GM23338 (cell line): ENCODE measurements at regions not wholly inside any gene's neighbourhood (a gene's known extent, or its start where the extent isn't known, plus 50 kb on each side); places are given as distances from the start of the nearest gene placed in this dataset.

Source experiments
- ATAC-seq: fragments of 200-7000 bp; cut with Tn5 transposase; 3 replicates; pipeline ENCODE4 v1.9.1; 2020
- DNase-seq: peaks from one replicate; pipeline ENCODE4 v3.0.0-alpha.2; 2015; ENCODE audit warnings: low spot score
- H2AFZ ChIP-seq: fragments of 200-600 bp; sonication (generic); 2 replicates; pipeline ENCODE4 v1.8.0; 2016; ENCODE audit warnings: antibody characterized with exemption, mild to moderate bottlenecking, moderate library complexity
- H3F3A ChIP-seq: fragments of 200-600 bp; sonication (generic); replicated peaks from 2 replicates; pipeline ENCODE4 v1.8.0; 2017; ENCODE audit warnings: antibody characterized with exemption, mixed run types, low read depth
- H3K27ac ChIP-seq: fragments of 200-600 bp; sonication (generic); 2 replicates; pipeline ENCODE4 v1.6.1; 2016; ENCODE audit warnings: low read depth
- H3K27me3 ChIP-seq: fragments of 200-600 bp; sonication (generic); 2 replicates; pipeline ENCODE4 v1.8.0; 2016; ENCODE audit warnings: mild to moderate bottlenecking, mixed run types, moderate library complexity; ENCODE audit not compliant: insufficient read depth
- H3K36me3 ChIP-seq: fragments of 200-600 bp; sonication (generic); 2 replicates; pipeline ENCODE4 v1.8.0; 2016; ENCODE audit warnings: mild to moderate bottlenecking; ENCODE audit not compliant: insufficient read depth
- H3K4me1 ChIP-seq: fragments of 200-600 bp; sonication (generic); 2 replicates; pipeline ENCODE4 v1.8.0; 2016; ENCODE audit warnings: mild to moderate bottlenecking, moderate library complexity; ENCODE audit not compliant: insufficient read depth
- H3K4me2 ChIP-seq: fragments of 200-600 bp; sonication (generic); 2 replicates; pipeline ENCODE4 v1.7.1; 2017; ENCODE audit warnings: mixed run types
- H3K4me3 ChIP-seq: fragments of 200-600 bp; sonication (generic); 2 replicates; pipeline ENCODE4 v1.6.1; 2016; ENCODE audit warnings: mixed run types
- H3K79me2 ChIP-seq: fragments of 200-600 bp; sonication (generic); replicated peaks from 2 replicates; pipeline ENCODE4 v1.8.0; 2017; ENCODE audit warnings: mild to moderate bottlenecking; ENCODE audit not compliant: insufficient read depth
- H3K9me2 ChIP-seq: fragments of 200-600 bp; sonication (generic); 2 replicates; pipeline ENCODE4 v1.8.0; 2017; ENCODE audit not compliant: insufficient read depth
- H4K20me1 ChIP-seq: fragments of 200-600 bp; sonication (generic); replicated peaks from 2 replicates; pipeline ENCODE4 v1.8.0; 2017; ENCODE audit warnings: mild to moderate bottlenecking; ENCODE audit not compliant: insufficient read depth
- H3K27ac Mint-ChIP-seq: 2 replicates; pipeline ENCODE4 v1.8.0; 2020; ENCODE audit warnings: inconsistent platforms, mild to moderate bottlenecking, moderate library complexity, mixed read lengths
- H3K27me3 Mint-ChIP-seq: 3 replicates; pipeline ENCODE4 v1.8.0; 2022; ENCODE audit warnings: low read depth, mild to moderate bottlenecking, moderate library complexity, mixed read lengths, inconsistent platforms; ENCODE audit not compliant: insufficient read depth, poor library complexity
- H3K36me3 Mint-ChIP-seq: 3 replicates; pipeline ENCODE4 v1.8.0; 2021; ENCODE audit warnings: low read depth, mild to moderate bottlenecking, inconsistent platforms, moderate library complexity, mixed read lengths
- H3K4me1 Mint-ChIP-seq: 3 replicates; pipeline ENCODE4 v1.8.0; 2020; ENCODE audit warnings: mild to moderate bottlenecking, inconsistent platforms, mixed read lengths
- H3K4me3 Mint-ChIP-seq: 3 replicates; pipeline ENCODE4 v1.8.0; 2021; ENCODE audit warnings: moderate library complexity, mild to moderate bottlenecking, inconsistent platforms, mixed read lengths
- H3K9me3 Mint-ChIP-seq: 3 replicates; pipeline ENCODE4 v1.8.0; 2020; ENCODE audit warnings: moderate library complexity, mild to moderate bottlenecking, inconsistent platforms, mixed read lengths
- CREB1 ChIP-seq: fragments of 250-450 bp; sonication (Bioruptor Pico); IDR thresholded peaks from 2 replicates; pipeline ENCODE4 v1.5.0; 2020; ENCODE audit warnings: low read depth, mild to moderate bottlenecking, moderate library complexity
- EZH2 ChIP-seq: fragments of 200-600 bp; sonication (generic); IDR thresholded peaks from one replicate; pipeline ENCODE4 v1.8.0; 2017; ENCODE audit warnings: antibody characterized with exemption, mild to moderate bottlenecking, low read depth; ENCODE audit not compliant: unreplicated experiment
- EZH2phosphoT487 ChIP-seq: fragments of 200-600 bp; sonication (generic); IDR thresholded peaks from one replicate; pipeline ENCODE4 v1.8.1; 2018; ENCODE audit warnings: antibody characterized with exemption; ENCODE audit not compliant: unreplicated experiment
- JUNB ChIP-seq: IDR thresholded peaks from one replicate; pipeline ENCODE4 v1.6.1; 2016; ENCODE audit warnings: antibody characterized with exemption; ENCODE audit not compliant: unreplicated experiment
- NANOG ChIP-seq: IDR thresholded peaks from 2 replicates; pipeline ENCODE4 v1.6.1; 2016; ENCODE audit warnings: antibody characterized with exemption, borderline replicate concordance
- POLR2AphosphoS5 ChIP-seq: IDR thresholded peaks from 2 replicates; pipeline ENCODE4 v1.6.1; 2016; ENCODE audit warnings: antibody characterized with exemption, low read depth
- STAT1 ChIP-seq: IDR thresholded peaks from one replicate; pipeline ENCODE4 v1.6.1; 2016; ENCODE audit warnings: antibody characterized with exemption; ENCODE audit not compliant: unreplicated experiment
- ZNF331 ChIP-seq: fragments of 250-450 bp; sonication (Bioruptor Pico); IDR thresholded peaks from 2 replicates; pipeline ENCODE4 v1.5.0; 2020; ENCODE audit warnings: low read depth, mild to moderate bottlenecking, moderate library complexity
- TF ChIP-seq, protein P1 (sequence below): fragments of 250-450 bp; sonication (Bioruptor Pico); IDR thresholded peaks from 2 replicates; pipeline ENCODE4 v1.5.0; 2020; ENCODE audit warnings: mild to moderate bottlenecking, moderate library complexity
- TF ChIP-seq, protein P2 (sequence below): IDR thresholded peaks from one replicate; pipeline ENCODE4 v1.6.1; 2018; ENCODE audit warnings: antibody characterized with exemption; ENCODE audit not compliant: unreplicated experiment
- TF ChIP-seq, protein P3 (sequence below), 2 experiments: fragments of 200-600 bp in 1 of 2; sonication (generic) in 1 of 2; conservative IDR thresholded peaks; 2 replicates each; pipeline versions ENCODE4 v1.5.1 to v1.6.1; 2016 to 2017; ENCODE audit warnings: antibody characterized with exemption in 2 of 2, low read depth in 2 of 2, mild to moderate bottlenecking in 2 of 2, moderate library complexity in 1 of 2

GRCh38 chr9:84424931-84425330, 84.4 kb upstream of the SLC28A3 start (continued):
- TF ChIP-seq, protein P1, sequence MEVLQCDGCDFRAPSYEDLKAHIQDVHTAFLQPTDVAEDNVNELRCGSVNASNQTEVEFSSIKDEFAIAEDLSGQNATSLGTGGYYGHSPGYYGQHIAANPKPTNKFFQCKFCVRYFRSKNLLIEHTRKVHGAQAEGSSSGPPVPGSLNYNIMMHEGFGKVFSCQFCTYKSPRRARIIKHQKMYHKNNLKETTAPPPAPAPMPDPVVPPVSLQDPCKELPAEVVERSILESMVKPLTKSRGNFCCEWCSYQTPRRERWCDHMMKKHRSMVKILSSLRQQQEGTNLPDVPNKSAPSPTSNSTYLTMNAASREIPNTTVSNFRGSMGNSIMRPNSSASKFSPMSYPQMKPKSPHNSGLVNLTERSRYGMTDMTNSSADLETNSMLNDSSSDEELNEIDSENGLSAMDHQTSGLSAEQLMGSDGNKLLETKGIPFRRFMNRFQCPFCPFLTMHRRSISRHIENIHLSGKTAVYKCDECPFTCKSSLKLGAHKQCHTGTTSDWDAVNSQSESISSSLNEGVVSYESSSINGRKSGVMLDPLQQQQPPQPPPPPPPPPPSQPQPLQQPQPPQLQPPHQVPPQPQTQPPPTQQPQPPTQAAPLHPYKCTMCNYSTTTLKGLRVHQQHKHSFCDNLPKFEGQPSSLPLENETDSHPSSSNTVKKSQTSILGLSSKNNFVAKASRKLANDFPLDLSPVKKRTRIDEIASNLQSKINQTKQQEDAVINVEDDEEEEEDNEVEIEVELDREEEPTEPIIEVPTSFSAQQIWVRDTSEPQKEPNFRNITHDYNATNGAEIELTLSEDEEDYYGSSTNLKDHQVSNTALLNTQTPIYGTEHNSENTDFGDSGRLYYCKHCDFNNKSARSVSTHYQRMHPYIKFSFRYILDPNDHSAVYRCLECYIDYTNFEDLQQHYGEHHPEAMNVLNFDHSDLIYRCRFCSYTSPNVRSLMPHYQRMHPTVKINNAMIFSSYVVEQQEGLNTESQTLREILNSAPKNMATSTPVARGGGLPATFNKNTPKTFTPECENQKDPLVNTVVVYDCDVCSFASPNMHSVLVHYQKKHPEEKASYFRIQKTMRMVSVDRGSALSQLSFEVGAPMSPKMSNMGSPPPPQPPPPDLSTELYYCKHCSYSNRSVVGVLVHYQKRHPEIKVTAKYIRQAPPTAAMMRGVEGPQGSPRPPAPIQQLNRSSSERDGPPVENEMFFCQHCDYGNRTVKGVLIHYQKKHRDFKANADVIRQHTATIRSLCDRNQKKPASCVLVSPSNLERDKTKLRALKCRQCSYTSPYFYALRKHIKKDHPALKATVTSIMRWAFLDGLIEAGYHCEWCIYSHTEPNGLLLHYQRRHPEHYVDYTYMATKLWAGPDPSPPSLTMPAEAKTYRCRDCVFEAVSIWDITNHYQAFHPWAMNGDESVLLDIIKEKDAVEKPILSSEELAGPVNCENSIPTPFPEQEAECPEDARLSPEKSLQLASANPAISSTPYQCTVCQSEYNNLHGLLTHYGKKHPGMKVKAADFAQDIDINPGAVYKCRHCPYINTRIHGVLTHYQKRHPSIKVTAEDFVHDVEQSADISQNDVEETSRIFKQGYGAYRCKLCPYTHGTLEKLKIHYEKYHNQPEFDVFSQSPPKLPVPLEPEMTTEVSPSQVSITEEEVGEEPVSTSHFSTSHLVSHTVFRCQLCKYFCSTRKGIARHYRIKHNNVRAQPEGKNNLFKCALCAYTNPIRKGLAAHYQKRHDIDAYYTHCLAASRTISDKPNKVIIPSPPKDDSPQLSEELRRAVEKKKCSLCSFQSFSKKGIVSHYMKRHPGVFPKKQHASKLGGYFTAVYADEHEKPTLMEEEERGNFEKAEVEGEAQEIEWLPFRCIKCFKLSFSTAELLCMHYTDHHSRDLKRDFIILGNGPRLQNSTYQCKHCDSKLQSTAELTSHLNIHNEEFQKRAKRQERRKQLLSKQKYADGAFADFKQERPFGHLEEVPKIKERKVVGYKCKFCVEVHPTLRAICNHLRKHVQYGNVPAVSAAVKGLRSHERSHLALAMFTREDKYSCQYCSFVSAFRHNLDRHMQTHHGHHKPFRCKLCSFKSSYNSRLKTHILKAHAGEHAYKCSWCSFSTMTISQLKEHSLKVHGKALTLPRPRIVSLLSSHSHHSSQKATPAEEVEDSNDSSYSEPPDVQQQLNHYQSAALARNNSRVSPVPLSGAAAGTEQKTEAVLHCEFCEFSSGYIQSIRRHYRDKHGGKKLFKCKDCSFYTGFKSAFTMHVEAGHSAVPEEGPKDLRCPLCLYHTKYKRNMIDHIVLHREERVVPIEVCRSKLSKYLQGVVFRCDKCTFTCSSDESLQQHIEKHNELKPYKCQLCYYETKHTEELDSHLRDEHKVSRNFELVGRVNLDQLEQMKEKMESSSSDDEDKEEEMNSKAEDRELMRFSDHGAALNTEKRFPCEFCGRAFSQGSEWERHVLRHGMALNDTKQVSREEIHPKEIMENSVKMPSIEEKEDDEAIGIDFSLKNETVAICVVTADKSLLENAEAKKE (CRISPR knock-in tag) = no peak
- TF ChIP-seq ZNF331 (CRISPR knock-in tag) (no peak), EZH2 (no peak), EZH2phosphoT487 (no peak), NANOG (no peak), POLR2AphosphoS5 (no peak)
- TF ChIP-seq, protein P2, sequence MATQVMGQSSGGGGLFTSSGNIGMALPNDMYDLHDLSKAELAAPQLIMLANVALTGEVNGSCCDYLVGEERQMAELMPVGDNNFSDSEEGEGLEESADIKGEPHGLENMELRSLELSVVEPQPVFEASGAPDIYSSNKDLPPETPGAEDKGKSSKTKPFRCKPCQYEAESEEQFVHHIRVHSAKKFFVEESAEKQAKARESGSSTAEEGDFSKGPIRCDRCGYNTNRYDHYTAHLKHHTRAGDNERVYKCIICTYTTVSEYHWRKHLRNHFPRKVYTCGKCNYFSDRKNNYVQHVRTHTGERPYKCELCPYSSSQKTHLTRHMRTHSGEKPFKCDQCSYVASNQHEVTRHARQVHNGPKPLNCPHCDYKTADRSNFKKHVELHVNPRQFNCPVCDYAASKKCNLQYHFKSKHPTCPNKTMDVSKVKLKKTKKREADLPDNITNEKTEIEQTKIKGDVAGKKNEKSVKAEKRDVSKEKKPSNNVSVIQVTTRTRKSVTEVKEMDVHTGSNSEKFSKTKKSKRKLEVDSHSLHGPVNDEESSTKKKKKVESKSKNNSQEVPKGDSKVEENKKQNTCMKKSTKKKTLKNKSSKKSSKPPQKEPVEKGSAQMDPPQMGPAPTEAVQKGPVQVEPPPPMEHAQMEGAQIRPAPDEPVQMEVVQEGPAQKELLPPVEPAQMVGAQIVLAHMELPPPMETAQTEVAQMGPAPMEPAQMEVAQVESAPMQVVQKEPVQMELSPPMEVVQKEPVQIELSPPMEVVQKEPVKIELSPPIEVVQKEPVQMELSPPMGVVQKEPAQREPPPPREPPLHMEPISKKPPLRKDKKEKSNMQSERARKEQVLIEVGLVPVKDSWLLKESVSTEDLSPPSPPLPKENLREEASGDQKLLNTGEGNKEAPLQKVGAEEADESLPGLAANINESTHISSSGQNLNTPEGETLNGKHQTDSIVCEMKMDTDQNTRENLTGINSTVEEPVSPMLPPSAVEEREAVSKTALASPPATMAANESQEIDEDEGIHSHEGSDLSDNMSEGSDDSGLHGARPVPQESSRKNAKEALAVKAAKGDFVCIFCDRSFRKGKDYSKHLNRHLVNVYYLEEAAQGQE = no peak

- Mint-ChIP-seq H3K4me1 (no peaks in the 10 kb centered on the region), H3K27me3 (peaks cover 3% of the 10 kb centered on the region), H3K27ac (no peak overlapping the region), H3K36me3 (no peaks in the 10 kb centered on the region), H3K9me3 (no peaks in the 10 kb centered on the region; the same call in 2 of the 3 replicates), H3K4me3 (no peak overlapping the region)
- H3K4me2 ChIP-seq = no peak overlapping the region
- no peak overlapping the region for H2AFZ ChIP-seq
- no peaks in the 10 kb centered on the region for H4K20me1 ChIP-seq
- H3K9me2 ChIP-seq = no peaks in the 10 kb centered on the region
- ATAC-seq (no peak), DNase-seq (no peak)
- H3F3A ChIP-seq = no peaks in the 10 kb centered on the region
- no peaks in the 10 kb centered on the region for H3K79me2 ChIP-seq
- no peaks in the 10 kb centered on the region for H3K4me1 ChIP-seq
- H3K4me3 ChIP-seq = no peak overlapping the region
- no peak overlapping the region for H3K27ac ChIP-seq
- no peaks in the 10 kb centered on the region for H3K36me3 ChIP-seq
- no peaks in the 10 kb centered on the region for H3K27me3 ChIP-seq
- TF ChIP-seq CREB1 = no peak
- TF ChIP-seq JUNB = no peak
- TF ChIP-seq, protein P3, sequence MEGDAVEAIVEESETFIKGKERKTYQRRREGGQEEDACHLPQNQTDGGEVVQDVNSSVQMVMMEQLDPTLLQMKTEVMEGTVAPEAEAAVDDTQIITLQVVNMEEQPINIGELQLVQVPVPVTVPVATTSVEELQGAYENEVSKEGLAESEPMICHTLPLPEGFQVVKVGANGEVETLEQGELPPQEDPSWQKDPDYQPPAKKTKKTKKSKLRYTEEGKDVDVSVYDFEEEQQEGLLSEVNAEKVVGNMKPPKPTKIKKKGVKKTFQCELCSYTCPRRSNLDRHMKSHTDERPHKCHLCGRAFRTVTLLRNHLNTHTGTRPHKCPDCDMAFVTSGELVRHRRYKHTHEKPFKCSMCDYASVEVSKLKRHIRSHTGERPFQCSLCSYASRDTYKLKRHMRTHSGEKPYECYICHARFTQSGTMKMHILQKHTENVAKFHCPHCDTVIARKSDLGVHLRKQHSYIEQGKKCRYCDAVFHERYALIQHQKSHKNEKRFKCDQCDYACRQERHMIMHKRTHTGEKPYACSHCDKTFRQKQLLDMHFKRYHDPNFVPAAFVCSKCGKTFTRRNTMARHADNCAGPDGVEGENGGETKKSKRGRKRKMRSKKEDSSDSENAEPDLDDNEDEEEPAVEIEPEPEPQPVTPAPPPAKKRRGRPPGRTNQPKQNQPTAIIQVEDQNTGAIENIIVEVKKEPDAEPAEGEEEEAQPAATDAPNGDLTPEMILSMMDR (conservative IDR thresholded peaks at IDR 0.05; ENCODE audit: low read depth in 2 of 2) = no peak
- TF ChIP-seq ZNF331 (CRISPR knock-in tag) = no peak
- no peak for TF ChIP-seq EZH2
- no peak for TF ChIP-seq EZH2phosphoT487
- TF ChIP-seq STAT1 = no peak
- TF ChIP-seq NANOG = no peak
Observed at GRCh38 chr9:84432746-84433145, 92.2 kb upstream of the SLC28A3 start.
